ENCODE measurements at regions not wholly inside any gene's neighbourhood (a gene's known extent, or its start where the extent isn't known, plus 50 kb on each side); places are given as distances from the start of the nearest gene placed in this dataset.

DNA sequence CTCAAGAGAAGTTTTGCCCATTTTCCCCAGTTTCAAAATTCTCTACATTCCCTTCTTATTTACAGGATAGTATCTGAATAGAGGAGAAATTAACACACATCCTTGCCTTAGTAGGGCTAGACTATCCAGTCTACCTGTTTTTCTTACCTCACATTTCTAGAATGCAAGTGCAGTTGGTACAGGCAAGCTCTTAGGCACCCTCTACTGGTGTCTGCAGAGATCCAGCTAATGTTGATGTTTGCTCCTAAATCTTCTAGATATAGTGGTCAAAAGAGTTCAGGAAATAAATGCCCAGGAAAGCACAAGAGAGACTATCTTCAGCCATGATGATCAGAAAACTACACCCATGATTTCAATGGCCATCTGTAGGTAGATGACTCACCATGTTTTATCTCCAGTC lies 205.3 kb downstream of the HTR7 start:
- H3K36me3 Mint-ChIP-seq (ENCODE audit: insufficient read depth), result no peaks in the 10 kb centered on the region
- DNase-seq (ENCODE audit: low spot score, unreplicated experiment), result no peak
- H3K9me3 Mint-ChIP-seq (ENCODE audit: low read depth), result peaks cover 7% of the 10 kb centered on the region
- no peaks in the 10 kb centered on the region for H3K4me1 Mint-ChIP-seq (ENCODE audit: low read depth)
- no peaks in the 10 kb centered on the region for H3K27me3 Mint-ChIP-seq
- H3K4me3 Mint-ChIP-seq (ENCODE audit: low read depth), result no peak overlapping the region
- TF ChIP-seq, protein P1, sequence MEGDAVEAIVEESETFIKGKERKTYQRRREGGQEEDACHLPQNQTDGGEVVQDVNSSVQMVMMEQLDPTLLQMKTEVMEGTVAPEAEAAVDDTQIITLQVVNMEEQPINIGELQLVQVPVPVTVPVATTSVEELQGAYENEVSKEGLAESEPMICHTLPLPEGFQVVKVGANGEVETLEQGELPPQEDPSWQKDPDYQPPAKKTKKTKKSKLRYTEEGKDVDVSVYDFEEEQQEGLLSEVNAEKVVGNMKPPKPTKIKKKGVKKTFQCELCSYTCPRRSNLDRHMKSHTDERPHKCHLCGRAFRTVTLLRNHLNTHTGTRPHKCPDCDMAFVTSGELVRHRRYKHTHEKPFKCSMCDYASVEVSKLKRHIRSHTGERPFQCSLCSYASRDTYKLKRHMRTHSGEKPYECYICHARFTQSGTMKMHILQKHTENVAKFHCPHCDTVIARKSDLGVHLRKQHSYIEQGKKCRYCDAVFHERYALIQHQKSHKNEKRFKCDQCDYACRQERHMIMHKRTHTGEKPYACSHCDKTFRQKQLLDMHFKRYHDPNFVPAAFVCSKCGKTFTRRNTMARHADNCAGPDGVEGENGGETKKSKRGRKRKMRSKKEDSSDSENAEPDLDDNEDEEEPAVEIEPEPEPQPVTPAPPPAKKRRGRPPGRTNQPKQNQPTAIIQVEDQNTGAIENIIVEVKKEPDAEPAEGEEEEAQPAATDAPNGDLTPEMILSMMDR (IDR thresholded peaks at IDR 0.05; ENCODE audit: unreplicated experiment), result peak; percentile 46
- no peak overlapping the region for H3K27ac Mint-ChIP-seq

GRCh38 chr10:90658791-90659190 lies 199.0 kb downstream of the HTR7 start:
- H3K27me3 Mint-ChIP-seq, result no peaks in the 10 kb centered on the region

GRCh38 chr10:90665905-90666662 lies 191.8 kb downstream of the HTR7 start:
- H3K27me3 Mint-ChIP-seq, result peaks cover 2% of the 10 kb centered on the region
- H3K36me3 Mint-ChIP-seq (ENCODE audit: insufficient read depth), result no peaks in the 10 kb centered on the region
- H3K9me3 Mint-ChIP-seq (ENCODE audit: low read depth), result peaks cover 11% of the 10 kb centered on the region
- no peak for DNase-seq (ENCODE audit: low spot score, unreplicated experiment)
- no peaks in the 10 kb centered on the region for H3K4me1 Mint-ChIP-seq (ENCODE audit: low read depth)
- TF ChIP-seq, protein P1 (IDR thresholded peaks at IDR 0.05; ENCODE audit: unreplicated experiment), result no peak
- no peak overlapping the region for H3K27ac Mint-ChIP-seq
- H3K4me3 Mint-ChIP-seq (ENCODE audit: low read depth), result no peak overlapping the region

More at GRCh38 chr10:90658791-90659190, 199.0 kb downstream of the HTR7 start:
- no peak overlapping the region for H3K27ac Mint-ChIP-seq
- no peaks in the 10 kb centered on the region for H3K36me3 Mint-ChIP-seq (ENCODE audit: insufficient read depth)
- TF ChIP-seq, protein P1 (IDR thresholded peaks at IDR 0.05; ENCODE audit: unreplicated experiment), result peak; percentile 23
- H3K4me1 Mint-ChIP-seq (ENCODE audit: low read depth), result no peaks in the 10 kb centered on the region
- no peak overlapping the region for H3K4me3 Mint-ChIP-seq (ENCODE audit: low read depth)
- DNase-seq (ENCODE audit: low spot score, unreplicated experiment), result no peak
- H3K9me3 Mint-ChIP-seq (ENCODE audit: low read depth), result peaks cover 11% of the 10 kb centered on the region

GRCh38 chr10:90674461-90674860 lies 183.4 kb downstream of the HTR7 start:
- Mint-ChIP-seq H3K4me1 (ENCODE audit: low read depth) (no peaks in the 10 kb centered on the region), H3K27me3 (peaks cover 2% of the 10 kb centered on the region), H3K36me3 (ENCODE audit: insufficient read depth) (no peaks in the 10 kb centered on the region), H3K4me3 (ENCODE audit: low read depth) (no peak overlapping the region), H3K27ac (no peak overlapping the region), H3K9me3 (ENCODE audit: low read depth) (no peaks in the 10 kb centered on the region)
- DNase-seq (ENCODE audit: low spot score, unreplicated experiment), result no peak
- TF ChIP-seq, protein P1 (IDR thresholded peaks at IDR 0.05; ENCODE audit: unreplicated experiment), result no peak

GRCh38 chr10:90674928-90675327 lies 182.9 kb downstream of the HTR7 start:
- H3K36me3 Mint-ChIP-seq (ENCODE audit: insufficient read depth), result no peaks in the 10 kb centered on the region
- no peaks in the 10 kb centered on the region for H3K4me1 Mint-ChIP-seq (ENCODE audit: low read depth)
- no peak overlapping the region for H3K4me3 Mint-ChIP-seq (ENCODE audit: low read depth)
- H3K27ac Mint-ChIP-seq, result no peak overlapping the region
- H3K27me3 Mint-ChIP-seq, result peaks cover 2% of the 10 kb centered on the region
- DNase-seq (ENCODE audit: low spot score, unreplicated experiment), result no peak
- H3K9me3 Mint-ChIP-seq (ENCODE audit: low read depth), result no peaks in the 10 kb centered on the region
- TF ChIP-seq, protein P1 (IDR thresholded peaks at IDR 0.05; ENCODE audit: unreplicated experiment), result no peak
